Activated T-cell treated with anti-CD3 and anti-CD28 coated beads, Interleukin-2, amount 50 U/mL, for 24 hours (primary cell): ENCODE measurements at regions not wholly inside any gene's neighbourhood (a gene's known extent, or its start where the extent isn't known, plus 50 kb on each side); places are given as distances from the start of the nearest gene placed in this dataset.

Experiments used
- DNase-seq: peaks from one replicate; pipeline ENCODE4 v3.0.0-alpha.2; 2020
- H3K27ac Mint-ChIP-seq: 2 replicates; pipeline ENCODE4 v1.8.0; 2020; ENCODE audit warnings: mild to moderate bottlenecking, mixed read lengths
- H3K27me3 Mint-ChIP-seq: 2 replicates; pipeline ENCODE4 v1.8.0; 2020; ENCODE audit warnings: mixed read lengths
- H3K36me3 Mint-ChIP-seq: 2 replicates; pipeline ENCODE4 v1.8.0; 2020; ENCODE audit warnings: low read depth, mixed read lengths
- H3K4me1 Mint-ChIP-seq: 2 replicates; pipeline ENCODE4 v1.8.0; 2020; ENCODE audit warnings: low read depth, mixed read lengths
- H3K4me3 Mint-ChIP-seq: 2 replicates; pipeline ENCODE4 v1.8.0; 2020; ENCODE audit warnings: mild to moderate bottlenecking, moderate library complexity, mixed read lengths
- H3K9me3 Mint-ChIP-seq: 2 replicates; pipeline ENCODE4 v1.8.0; 2020; ENCODE audit warnings: mixed read lengths

DNA sequence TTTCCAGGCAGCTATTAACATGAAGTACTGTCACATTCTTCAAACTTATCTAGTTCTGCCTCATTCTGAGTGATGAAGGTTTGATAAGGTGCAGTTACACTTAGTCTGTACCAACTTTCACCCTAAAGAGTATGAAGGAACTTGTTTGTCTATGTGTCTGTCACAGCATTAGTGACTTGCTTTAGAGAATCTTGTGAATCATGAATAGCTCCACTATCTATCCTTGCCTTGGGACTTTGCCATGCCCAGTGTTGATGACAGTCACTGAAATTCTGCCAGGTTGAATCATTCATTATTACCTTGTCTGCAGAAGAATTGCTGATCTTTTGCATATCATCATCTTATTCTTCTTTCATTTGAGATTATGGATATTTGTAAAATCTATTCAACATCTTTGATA, 50.9 kb upstream of the A1CF start:
- H3K27me3 Mint-ChIP-seq, result peaks cover 20% of the 10 kb centered on the region
- no peaks in the 10 kb centered on the region for H3K36me3 Mint-ChIP-seq
- H3K9me3 Mint-ChIP-seq, result no peaks in the 10 kb centered on the region
- DNase-seq, result no peak
- H3K4me1 Mint-ChIP-seq, result no peaks in the 10 kb centered on the region
- no peak overlapping the region for H3K4me3 Mint-ChIP-seq
- no peak overlapping the region for H3K27ac Mint-ChIP-seq

DNA sequence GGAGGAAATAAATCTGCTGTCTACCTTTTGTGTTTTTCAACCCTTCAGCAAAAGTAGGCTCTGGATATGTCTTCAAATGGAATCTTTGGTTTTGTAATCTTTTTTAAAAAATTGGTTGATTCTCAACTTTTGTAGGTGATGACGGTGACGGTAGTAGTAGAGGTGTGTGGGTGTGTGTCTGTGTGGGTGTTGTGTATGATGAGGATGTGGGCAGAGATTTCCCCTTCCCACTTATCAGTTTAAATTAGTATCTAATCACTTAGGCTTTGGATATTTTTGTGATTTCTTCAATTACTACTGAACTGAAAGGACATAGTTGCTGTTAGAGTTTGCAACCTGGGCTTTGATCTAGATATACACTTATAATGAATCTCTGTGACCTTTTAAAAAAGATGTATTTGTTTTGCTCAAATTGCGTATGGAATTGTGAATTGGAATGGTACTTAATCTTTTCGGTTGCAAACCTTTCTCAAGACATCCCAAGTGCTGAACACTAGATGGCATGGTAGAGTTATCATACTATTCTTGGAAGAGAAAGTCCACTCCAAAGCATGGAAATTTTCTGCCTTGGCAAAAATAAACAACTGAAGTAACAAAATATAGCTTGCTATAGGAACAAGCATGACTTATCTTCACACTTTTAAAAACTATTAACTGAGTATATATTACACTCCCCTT, 51.9 kb upstream of the A1CF start:
- no peak for DNase-seq
- no peak overlapping the region for H3K27ac Mint-ChIP-seq
- no peaks in the 10 kb centered on the region for H3K9me3 Mint-ChIP-seq
- no peak overlapping the region for H3K4me3 Mint-ChIP-seq
- H3K4me1 Mint-ChIP-seq, result no peaks in the 10 kb centered on the region
- peaks cover 14% of the 10 kb centered on the region for H3K27me3 Mint-ChIP-seq
- no peaks in the 10 kb centered on the region for H3K36me3 Mint-ChIP-seq

DNA sequence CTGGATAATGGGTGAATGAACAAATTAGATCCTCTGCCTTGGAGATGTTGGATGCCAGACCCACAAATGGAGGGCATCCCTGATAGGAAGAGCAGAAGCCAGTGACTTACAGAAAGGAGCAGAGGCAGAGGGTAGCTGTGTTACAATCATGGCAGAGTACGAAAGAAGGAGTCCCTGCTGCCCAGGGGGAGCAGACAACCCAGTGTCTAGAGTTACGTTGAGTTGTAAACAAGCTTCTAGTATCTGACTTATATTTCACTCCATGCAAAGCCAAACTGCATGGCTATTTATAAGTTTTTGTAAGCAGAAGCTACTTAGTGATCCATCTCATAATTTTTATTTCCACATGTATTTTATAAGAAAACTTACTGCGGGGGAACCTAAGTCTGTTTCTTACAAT, 56.2 kb upstream of the A1CF start:
- Mint-ChIP-seq H3K27ac (no peak overlapping the region), H3K4me3 (no peak overlapping the region), H3K9me3 (no peaks in the 10 kb centered on the region), H3K36me3 (no peaks in the 10 kb centered on the region), H3K27me3 (peaks cover 15% of the 10 kb centered on the region), H3K4me1 (no peaks in the 10 kb centered on the region)
- no peak for DNase-seq

DNA sequence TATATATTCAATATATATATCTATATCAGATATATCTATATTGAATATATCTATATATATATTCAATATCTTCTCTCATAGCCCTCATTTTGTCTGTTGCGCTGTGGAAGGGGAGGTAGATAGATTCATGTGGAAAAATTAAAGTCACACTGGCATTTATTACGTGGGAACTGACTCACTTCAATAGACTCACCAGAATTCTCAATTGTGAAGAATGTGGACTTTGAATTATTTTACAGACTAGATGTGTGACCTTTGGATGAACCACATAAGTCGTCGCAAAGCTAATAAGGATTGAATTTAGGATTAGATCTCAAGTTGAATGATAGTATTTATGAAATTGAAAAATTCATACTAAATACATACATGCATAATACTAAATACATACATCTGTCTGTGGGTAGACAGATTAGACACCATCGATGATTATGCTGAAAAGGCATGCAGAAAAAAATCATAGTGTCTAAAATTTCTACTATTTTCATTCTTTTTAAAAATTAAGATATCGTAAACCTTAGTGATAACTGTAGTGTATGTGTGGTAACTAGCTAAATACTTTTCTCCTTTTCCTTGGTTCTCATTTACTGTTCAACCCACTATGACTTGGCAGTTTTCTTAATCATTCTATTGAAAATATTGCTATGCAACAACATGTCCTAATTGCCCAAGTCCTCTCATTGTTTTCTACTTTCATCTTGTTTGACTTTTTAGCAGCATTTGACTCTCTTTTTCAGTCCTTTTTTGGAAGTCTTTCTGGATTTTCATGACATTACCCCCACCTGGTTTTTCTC, 61.8 kb upstream of the A1CF start:
- Mint-ChIP-seq H3K27ac (no peak overlapping the region), H3K4me3 (no peak overlapping the region), H3K36me3 (no peaks in the 10 kb centered on the region), H3K9me3 (no peaks in the 10 kb centered on the region), H3K4me1 (no peaks in the 10 kb centered on the region), H3K27me3 (peaks cover 14% of the 10 kb centered on the region)
- no peak for DNase-seq

DNA sequence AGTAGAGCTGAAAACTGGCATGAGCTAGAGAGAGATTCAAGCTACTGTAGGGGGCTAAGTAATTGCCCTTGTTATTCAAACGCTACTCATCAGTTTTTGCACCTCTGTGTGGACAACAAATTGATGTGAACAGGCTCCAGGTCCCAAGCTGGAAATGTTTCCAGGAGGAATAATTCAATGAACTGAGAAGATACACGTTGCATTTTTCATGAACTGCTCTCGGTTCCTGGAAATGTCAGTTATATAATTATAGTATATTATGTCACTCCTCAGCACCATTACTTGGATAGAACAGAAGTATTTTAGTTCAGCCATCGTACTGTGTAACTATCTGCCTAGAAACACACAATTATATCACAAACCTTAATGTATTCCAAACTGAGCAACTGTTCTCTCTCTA, 65.9 kb upstream of the A1CF start:
- H3K27ac Mint-ChIP-seq, result no peak overlapping the region
- no peaks in the 10 kb centered on the region for H3K36me3 Mint-ChIP-seq
- H3K27me3 Mint-ChIP-seq, result peaks cover 10% of the 10 kb centered on the region
- DNase-seq, result no peak
- H3K9me3 Mint-ChIP-seq, result no peaks in the 10 kb centered on the region
- H3K4me1 Mint-ChIP-seq, result no peaks in the 10 kb centered on the region
- no peak overlapping the region for H3K4me3 Mint-ChIP-seq

DNA sequence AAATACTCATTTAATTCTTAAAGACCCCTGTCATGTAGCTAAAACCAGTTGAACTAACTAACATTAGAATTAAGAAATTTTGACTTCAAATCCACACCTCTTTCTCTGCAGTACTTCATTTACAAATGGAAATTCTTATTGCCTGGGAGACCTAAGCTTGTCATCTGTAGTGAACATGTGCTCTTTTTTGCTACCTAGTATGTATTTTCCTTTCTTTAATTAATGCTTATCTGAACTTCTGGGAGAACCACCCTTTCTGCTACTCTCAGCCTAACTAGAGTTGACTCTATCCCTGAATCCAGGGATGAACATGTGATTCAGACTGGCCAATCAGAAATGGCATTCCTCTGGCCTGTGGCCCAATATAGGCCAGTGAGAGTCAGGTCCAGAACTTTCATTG, 75.9 kb upstream of the A1CF start:
- Mint-ChIP-seq H3K9me3 (no peaks in the 10 kb centered on the region), H3K4me1 (no peaks in the 10 kb centered on the region), H3K27me3 (no peaks in the 10 kb centered on the region), H3K36me3 (no peaks in the 10 kb centered on the region), H3K4me3 (no peak overlapping the region), H3K27ac (no peak overlapping the region)
- no peak for DNase-seq

DNA sequence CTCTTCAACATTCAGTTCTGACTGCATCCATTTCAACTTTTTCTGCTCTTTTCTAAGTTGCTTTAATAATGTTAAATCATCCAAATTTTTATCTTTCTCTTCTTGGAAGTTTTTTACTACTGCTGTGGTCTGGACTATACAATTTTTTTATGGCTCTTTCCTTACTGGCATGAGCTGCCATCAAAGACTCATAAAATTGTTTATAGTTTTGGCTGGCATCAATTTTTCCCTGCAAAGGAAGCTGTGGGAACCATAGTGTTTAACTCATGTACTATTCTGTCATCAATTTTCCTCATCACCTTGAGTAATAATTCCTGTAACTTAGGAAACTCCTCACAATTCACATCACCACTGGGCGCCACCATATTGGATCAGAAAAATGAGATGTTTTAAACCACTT, 77.6 kb upstream of the A1CF start:
- Mint-ChIP-seq H3K27ac (no peak overlapping the region), H3K36me3 (no peaks in the 10 kb centered on the region), H3K9me3 (no peaks in the 10 kb centered on the region), H3K4me1 (no peaks in the 10 kb centered on the region), H3K27me3 (no peaks in the 10 kb centered on the region), H3K4me3 (no peak overlapping the region)
- DNase-seq, result no peak

DNA sequence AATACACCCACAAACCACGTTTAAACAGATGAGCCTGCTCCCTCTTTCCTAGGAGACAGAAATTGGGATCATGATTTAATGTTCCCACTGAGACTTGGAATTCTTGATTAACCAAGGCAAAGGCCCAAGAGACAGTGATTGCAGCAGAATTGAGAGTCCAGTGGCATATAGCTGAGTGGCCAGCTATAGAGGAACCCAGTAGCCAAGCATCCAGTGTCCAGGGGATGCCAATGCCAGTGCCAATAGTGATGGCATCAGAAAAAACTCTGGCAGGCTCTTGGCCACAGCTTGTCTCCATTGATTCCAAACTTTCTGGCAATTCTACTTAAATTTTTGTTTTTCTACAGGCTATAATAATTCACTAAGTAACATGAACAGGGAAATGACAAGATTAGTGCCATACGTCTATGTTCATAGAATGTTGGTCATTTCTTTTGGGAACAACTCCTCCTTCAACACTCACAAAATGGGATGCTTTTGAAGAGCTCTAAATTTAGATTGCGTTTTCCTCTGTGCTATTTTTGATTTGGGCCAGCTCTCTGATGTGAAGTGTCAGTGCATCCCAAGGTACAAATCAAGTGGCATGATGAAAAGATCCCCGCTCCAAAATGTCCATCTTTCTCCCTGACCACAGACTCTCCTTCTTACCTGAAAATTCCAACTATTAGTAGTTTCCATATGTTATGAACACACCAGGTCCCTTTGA, 83.1 kb upstream of the A1CF start:
- no peaks in the 10 kb centered on the region for H3K4me1 Mint-ChIP-seq
- H3K27me3 Mint-ChIP-seq, result no peaks in the 10 kb centered on the region
- no peak overlapping the region for H3K27ac Mint-ChIP-seq
- no peaks in the 10 kb centered on the region for H3K36me3 Mint-ChIP-seq
- H3K9me3 Mint-ChIP-seq, result no peaks in the 10 kb centered on the region
- no peak overlapping the region for H3K4me3 Mint-ChIP-seq
- no peak for DNase-seq

DNA sequence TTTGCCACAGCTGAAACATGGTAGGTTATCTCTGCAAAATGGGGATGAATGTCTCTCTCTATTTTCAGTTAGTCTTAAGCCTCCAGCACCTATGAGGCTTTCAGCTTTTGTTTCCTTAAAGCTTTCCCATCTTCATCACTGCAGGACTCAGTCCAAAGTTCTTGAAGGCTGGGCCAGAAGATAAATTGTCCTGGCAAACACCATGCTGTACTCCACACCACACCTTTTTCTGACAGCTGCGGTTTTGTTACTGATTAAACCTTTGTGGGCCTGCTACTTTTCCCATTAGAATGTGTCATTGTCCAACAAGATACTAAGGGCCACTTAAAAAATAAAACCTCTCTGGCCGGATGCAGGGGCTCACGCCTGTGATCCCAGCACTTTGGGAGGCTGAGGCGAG, 87.2 kb upstream of the A1CF start:
- Mint-ChIP-seq H3K27me3 (no peaks in the 10 kb centered on the region), H3K4me1 (no peaks in the 10 kb centered on the region), H3K27ac (no peak overlapping the region), H3K36me3 (no peaks in the 10 kb centered on the region), H3K9me3 (no peaks in the 10 kb centered on the region), H3K4me3 (no peak overlapping the region)
- DNase-seq, result no peak

DNA sequence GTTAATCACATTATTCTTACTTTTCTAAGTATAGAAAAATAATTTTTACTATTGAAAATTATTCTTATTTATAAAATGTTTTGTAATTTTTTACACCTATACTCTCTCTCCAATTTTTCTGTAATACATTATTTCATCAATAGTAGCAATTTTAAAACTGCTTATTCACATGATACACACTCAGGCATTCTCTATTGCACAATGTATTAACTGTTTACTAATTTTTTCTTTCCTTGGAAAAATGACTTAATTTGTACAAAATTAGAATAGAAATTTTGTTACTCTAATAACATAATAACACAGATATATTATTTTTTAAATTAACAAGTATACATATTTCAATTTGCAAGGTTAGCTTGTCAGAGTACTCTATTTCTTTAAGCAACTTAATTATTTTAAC, 92.9 kb upstream of the PRKG1 start:
- Mint-ChIP-seq H3K27me3 (peaks cover 8% of the 10 kb centered on the region), H3K27ac (no peak overlapping the region), H3K4me3 (no peak overlapping the region), H3K4me1 (no peaks in the 10 kb centered on the region), H3K36me3 (no peaks in the 10 kb centered on the region), H3K9me3 (no peaks in the 10 kb centered on the region)
- no peak for DNase-seq

DNA sequence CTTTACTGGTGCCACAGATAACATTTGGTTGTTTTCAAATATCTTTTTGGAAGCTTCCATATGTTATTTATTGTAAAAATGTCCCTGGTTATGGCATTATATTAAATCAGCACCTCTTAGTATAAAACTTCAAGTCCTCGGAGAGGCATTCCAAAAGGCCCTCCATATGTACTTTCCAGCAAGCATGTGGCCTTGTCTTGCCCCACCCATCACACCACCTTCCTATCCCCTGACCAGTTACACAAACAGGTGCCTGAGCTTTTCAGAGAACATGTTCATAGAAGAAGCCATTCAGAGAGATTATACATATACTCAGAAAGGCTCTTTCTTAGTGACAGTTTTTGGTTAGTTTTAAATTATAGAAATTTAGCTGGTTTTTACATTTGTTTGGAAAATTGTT, 92.4 kb upstream of the PRKG1 start:
- no peak overlapping the region for H3K4me3 Mint-ChIP-seq
- no peak overlapping the region for H3K27ac Mint-ChIP-seq

DNA sequence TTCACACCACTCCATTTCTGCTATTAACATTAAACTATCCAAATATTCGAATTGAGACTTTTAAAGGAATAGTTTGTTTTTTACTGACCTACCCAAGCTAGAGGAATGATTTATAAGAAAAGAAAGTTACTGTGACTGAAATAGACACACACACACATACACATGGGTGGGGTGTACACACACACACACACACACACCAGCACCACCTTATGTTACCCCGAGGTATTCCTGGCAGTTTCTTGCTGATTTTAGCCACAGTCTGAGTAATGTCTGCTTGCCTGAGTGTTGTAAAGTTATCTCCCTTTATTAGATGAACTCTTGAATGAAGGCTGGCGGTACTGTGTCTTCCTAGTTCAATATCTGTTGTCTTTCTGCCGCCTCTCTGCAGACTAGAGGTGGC, 91.3 kb upstream of the PRKG1 start:
- Mint-ChIP-seq H3K36me3 (no peaks in the 10 kb centered on the region), H3K4me1 (no peaks in the 10 kb centered on the region), H3K9me3 (no peaks in the 10 kb centered on the region), H3K27me3 (peaks cover 23% of the 10 kb centered on the region), H3K4me3 (no peak overlapping the region), H3K27ac (no peak overlapping the region)
- no peak for DNase-seq

More for the DNA sequence above, 92.4 kb upstream of the PRKG1 start:
- no peaks in the 10 kb centered on the region for H3K4me1 Mint-ChIP-seq
- H3K27me3 Mint-ChIP-seq, result peaks cover 12% of the 10 kb centered on the region
- no peaks in the 10 kb centered on the region for H3K36me3 Mint-ChIP-seq
- DNase-seq, result no peak
- H3K9me3 Mint-ChIP-seq, result no peaks in the 10 kb centered on the region

DNA sequence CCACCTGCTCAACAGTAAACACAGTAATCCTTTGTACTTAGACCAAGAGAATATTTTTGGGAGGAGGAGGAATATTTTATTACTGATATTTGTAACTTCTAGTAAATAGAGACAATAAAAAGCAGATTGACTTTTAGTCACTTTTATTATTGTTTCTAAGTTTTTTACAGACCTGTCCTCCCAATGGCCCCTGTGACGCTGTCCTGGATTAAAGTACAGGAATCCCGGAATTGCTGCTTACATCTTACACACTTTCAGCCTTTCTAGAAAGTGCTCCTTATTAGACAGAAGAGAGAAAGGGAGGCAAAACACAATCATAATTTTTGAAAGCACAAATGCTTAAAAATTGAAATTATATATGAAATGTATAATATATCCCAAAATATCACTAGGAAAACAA, 86.4 kb upstream of the PRKG1 start:
- H3K27me3 Mint-ChIP-seq, result peaks cover 55% of the 10 kb centered on the region

DNA sequence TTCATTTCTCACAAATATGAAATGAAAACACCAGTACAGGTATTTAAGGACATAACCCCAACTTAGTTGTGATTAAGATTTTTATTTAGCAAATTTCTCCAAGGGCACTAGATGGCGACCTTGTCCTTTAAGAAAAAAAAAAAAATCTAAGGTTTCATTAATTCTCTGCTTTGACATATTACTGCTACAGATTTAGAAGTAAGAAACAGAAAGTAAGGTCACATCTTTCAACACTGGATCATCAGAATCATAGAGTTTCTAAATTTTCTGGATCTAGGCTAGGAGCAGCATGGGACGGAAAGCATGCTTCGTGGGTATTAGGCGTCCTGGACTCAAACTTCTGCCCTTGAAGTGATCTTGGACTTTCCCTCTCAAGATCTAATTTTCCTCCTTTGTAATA, 85.5 kb upstream of the PRKG1 start:
- H3K4me3 Mint-ChIP-seq, result no peak overlapping the region
- H3K27ac Mint-ChIP-seq, result no peak overlapping the region
- H3K36me3 Mint-ChIP-seq, result no peaks in the 10 kb centered on the region
- no peak for DNase-seq
- no peaks in the 10 kb centered on the region for H3K9me3 Mint-ChIP-seq
- peaks cover 9% of the 10 kb centered on the region for H3K4me1 Mint-ChIP-seq
- peaks cover 64% of the 10 kb centered on the region for H3K27me3 Mint-ChIP-seq

More for the DNA sequence above, 86.4 kb upstream of the PRKG1 start:
- H3K9me3 Mint-ChIP-seq, result no peaks in the 10 kb centered on the region
- no peak for DNase-seq
- H3K27ac Mint-ChIP-seq, result no peak overlapping the region
- peaks cover 9% of the 10 kb centered on the region for H3K4me1 Mint-ChIP-seq
- H3K4me3 Mint-ChIP-seq, result no peak overlapping the region
- H3K36me3 Mint-ChIP-seq, result no peaks in the 10 kb centered on the region
